ENCODE measurements at regions not wholly inside any gene's neighbourhood (a gene's known extent, or its start where the extent isn't known, plus 50 kb on each side); places are given as distances from the start of the nearest gene placed in this dataset.

DNA sequence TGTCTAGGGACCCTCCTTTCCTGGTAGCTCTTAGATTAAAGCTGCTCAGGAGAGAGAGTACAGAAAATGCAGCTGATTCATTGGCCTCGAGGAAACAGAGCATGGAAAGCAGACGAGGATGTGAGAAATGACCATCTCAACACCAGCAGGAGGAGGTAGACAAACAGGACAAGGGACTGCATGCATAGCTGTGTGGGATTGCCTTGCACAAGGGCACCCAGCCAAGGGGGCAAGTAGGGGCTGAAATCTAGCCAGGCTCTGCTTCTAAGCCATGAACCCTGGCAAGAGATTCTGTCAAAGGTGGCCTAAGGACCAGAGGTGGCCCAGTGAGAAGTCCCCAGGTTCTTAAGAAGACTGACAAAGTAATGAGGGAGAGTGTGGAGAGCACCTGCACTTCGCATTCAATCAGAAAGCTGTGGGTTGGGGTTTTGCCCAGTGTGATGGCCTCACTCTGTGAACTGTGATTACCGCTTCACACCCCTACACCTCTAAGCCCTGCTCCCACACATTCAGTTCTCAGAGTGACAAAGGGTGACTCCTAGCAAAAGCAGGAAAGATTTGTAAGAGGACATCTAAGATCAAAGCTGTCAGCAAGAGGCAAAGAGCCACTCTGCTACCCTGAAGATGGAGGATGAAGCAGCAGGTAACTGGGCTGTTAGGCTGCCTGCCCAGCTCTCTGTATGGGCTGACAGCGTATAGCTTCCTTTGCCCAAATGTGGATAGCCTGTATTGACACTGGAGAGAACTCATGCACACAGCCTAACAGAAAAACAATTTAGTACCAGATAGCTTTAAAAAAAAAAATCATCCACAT, 151.3 kb upstream of the PELI1 start:
- TF ChIP-seq, protein P1, sequence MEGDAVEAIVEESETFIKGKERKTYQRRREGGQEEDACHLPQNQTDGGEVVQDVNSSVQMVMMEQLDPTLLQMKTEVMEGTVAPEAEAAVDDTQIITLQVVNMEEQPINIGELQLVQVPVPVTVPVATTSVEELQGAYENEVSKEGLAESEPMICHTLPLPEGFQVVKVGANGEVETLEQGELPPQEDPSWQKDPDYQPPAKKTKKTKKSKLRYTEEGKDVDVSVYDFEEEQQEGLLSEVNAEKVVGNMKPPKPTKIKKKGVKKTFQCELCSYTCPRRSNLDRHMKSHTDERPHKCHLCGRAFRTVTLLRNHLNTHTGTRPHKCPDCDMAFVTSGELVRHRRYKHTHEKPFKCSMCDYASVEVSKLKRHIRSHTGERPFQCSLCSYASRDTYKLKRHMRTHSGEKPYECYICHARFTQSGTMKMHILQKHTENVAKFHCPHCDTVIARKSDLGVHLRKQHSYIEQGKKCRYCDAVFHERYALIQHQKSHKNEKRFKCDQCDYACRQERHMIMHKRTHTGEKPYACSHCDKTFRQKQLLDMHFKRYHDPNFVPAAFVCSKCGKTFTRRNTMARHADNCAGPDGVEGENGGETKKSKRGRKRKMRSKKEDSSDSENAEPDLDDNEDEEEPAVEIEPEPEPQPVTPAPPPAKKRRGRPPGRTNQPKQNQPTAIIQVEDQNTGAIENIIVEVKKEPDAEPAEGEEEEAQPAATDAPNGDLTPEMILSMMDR (IDR thresholded peaks at IDR 0.05; ENCODE audit: low read depth, low read length): no peak

DNA sequence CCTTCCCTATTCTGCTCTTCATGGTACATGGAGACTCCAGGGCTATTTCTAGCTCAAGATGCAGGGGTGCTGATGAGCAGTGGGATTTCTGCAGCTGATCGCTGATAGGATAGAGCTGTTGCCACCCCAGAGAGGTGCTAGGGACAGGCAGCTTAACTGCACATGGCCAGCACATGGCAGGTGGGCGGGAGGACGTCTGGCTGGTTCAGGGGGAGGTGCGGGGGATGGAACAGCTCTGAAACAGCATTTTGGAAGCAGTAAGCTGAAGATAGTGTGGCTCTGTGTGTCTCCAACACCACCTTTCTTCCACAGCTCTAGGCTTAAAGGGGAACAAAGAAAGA, 151.9 kb upstream of the PELI1 start:
- TF ChIP-seq, protein P1 (IDR thresholded peaks at IDR 0.05; ENCODE audit: low read depth, low read length): no peak
- H3K4me3 ChIP-seq (ENCODE audit: low read depth, low read length): no peak overlapping the region

More for the DNA sequence above, 151.3 kb upstream of the PELI1 start:
- H3K4me3 ChIP-seq (ENCODE audit: low read depth, low read length): no peak overlapping the region

DNA sequence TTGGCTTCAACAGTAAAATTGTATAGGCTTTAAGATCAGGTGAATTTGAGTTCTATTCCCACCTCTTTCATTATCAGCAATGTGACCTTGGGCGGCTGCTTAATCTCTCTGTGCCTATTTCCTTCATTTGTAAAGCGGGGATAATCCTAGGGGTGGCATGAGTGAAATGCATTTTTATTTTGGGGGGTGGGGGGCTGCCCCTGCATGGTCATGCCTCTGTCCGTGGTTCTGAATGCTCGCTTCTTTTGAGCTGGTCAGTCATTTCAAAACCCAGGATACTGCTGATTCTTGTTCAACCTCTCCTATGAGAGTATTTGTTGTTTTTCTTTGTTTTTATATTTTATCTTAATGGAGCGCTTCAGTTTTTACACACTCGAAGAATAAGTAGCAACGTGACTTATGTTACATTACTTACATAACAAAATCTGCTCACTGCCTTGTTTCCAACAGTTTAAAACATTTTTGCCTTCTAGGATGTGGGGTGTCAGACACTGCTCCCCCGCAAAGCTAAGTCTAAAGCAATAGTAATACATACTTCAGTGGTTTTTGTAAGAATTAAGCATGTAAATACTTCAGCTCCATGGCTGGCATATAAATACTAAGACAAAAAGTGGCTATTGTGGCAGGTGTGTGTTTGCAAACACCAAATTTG, 152.6 kb upstream of the PELI1 start:
- TF ChIP-seq, protein P1 (IDR thresholded peaks at IDR 0.05; ENCODE audit: low read depth, low read length): no peak

DNA sequence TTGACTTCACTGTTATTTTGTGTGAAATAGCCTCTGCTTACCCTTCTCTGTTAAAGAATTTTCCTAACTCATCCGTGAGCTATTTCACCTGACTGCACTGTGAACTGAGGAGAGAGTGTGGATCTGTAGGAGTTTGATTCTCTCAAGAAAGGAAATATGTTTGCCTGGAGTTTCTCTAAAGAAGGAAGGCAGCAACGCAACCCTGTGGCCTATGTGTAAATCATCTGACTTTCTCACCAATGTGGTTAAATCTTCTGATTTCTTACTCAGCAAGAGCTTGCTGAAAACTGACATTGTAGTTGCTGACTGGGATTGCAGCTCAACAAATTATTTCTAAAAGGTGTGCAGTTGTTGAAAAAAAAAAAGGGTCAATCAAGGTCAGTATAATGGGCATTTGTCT, 153.9 kb upstream of the PELI1 start:
- TF ChIP-seq, protein P1 (IDR thresholded peaks at IDR 0.05; ENCODE audit: low read depth, low read length): no peak
- no peak overlapping the region for H3K4me3 ChIP-seq (ENCODE audit: low read depth, low read length)

More for the DNA sequence above, 152.6 kb upstream of the PELI1 start:
- H3K4me3 ChIP-seq (ENCODE audit: low read depth, low read length): no peak overlapping the region

DNA sequence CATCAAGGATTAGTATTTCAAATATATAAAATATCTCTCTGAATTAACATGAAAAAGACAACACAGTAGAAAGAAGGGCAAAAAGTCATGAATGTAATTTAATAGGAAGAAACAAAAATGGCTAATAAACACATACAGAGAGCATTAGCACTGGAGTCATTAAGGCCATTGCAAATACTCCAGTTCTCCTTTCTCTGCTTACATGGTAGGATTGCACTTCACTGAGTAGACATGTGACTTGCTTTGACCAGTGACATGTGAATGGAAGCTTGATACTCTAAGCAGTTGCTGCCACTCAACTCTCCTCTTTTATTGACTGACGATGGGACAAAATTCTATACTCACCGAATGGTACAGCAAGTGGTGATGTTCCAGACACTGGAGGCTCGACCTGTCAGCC, 153.9 kb upstream of the LGALSL start:
- no peak overlapping the region for H3K4me3 ChIP-seq (ENCODE audit: low read depth, low read length)
- TF ChIP-seq, protein P1 (IDR thresholded peaks at IDR 0.05; ENCODE audit: low read depth, low read length): no peak

DNA sequence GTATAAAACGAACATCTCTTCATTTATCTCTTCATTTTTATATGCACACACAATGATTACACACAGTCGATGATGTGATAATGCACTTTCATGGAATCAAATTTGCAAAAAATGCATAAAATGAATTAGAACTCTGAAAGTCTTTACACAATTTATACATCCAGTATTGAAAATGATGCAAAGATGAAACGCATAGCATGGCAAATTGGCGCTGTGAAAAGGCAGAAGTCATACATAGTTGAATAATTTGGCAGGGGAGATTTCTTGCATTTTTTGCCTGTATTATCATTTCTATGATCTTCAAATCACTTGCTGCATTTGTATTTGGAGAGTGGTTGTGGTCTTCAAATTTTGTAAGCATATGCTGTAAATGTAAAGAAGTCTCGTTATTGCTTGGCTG, 150.7 kb upstream of the LGALSL start:
- H3K4me3 ChIP-seq (ENCODE audit: low read depth, low read length): no peak overlapping the region

More for the DNA sequence above, 150.7 kb upstream of the LGALSL start:
- TF ChIP-seq, protein P1 (IDR thresholded peaks at IDR 0.05; ENCODE audit: low read depth, low read length): no peak
